ENCODE measurements at regions not wholly inside any gene's neighbourhood (a gene's known extent, or its start where the extent isn't known, plus 50 kb on each side); places are given as distances from the start of the nearest gene placed in this dataset.

DNA sequence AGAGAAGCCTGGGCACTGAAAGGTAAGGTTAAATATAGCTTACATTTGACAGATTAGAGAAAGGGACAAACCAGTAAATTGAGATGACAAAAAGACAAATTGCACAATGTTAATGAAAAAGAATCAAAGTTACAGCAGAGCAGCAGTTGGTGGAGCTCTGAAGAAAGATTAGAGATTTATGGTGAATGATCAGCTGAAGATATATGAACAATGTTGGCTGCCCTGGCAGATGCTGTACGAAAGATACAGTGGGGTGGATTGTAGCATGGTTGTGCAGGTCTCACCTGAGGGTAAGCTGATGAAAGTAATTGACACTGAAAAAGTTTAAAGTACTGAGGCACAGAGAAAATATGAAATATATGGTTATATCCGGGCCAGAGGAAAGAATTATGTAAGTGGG lies 492.1 kb downstream of the ARHGEF28 start:
- no peaks in the 10 kb centered on the region for H3K79me2 ChIP-seq (ENCODE audit: control insufficient read depth, insufficient read depth, low read length)
- BruUV-seq (replicated peaks), result no TSS peak
- H3K27me3 ChIP-seq (replicated peaks in 1 of 2; ENCODE audit: control insufficient read depth in 2 of 2, insufficient read depth in 2 of 2, low read length in 1 of 2), result peaks cover 0 to 8% of the 10 kb centered on the region in 2 experiments; a peak in 2 of 4 replicates
- H3K27ac ChIP-seq (ENCODE audit: control insufficient read depth, insufficient read depth), result no peak overlapping the region
- no peaks in the 10 kb centered on the region for H4K20me1 ChIP-seq (ENCODE audit: control insufficient read depth, insufficient read depth)
- 0% methylated on average over 2 of the region's 2 CpGs for WGBS (ENCODE audit: insufficient coverage, insufficient replicate concordance, low lambda C conversion rate, missing lambda C conversion rate)
- intact Hi-C loops (cut with micrococcal nuclease; ENCODE audit: unreplicated experiment) (no loop called here), in situ Hi-C loops (cut with MboI) (no loop called here)
- ATAC-seq (no peak), FAIRE-seq (no peak), DNase-seq (ENCODE audit: low read depth, low spot score) (no peak)
- ChIA-PET POLR2A (no interaction called here), CTCF (interaction anchor here (0.7 kb wide), 1 partner anchor 696 kb away, joined by 3 read pairs; no protein-coding TSS in a partner anchor), SMC1A (ENCODE audit: uncharacterized antibody, unreplicated experiment) (no interaction called here), RAD21 (ENCODE audit: unreplicated experiment) (no interaction called here)
- no peak overlapping the region for H3K4me3 ChIP-seq
- no peaks in the 10 kb centered on the region for H3K36me3 ChIP-seq (ENCODE audit: control insufficient read depth in 2 of 2, insufficient read depth in 2 of 2, low read length in 1 of 2)
- H3K9ac ChIP-seq (ENCODE audit: control insufficient read depth, insufficient read depth, low read length), result no peak overlapping the region
- no peak overlapping the region for H3K4me2 ChIP-seq (ENCODE audit: control insufficient read depth, insufficient read depth)
- TF ChIP-seq ELK1 (IDR thresholded peaks at IDR 0.05; ENCODE audit: low read depth, low read length), result no peak
- TF ChIP-seq, protein P1, sequence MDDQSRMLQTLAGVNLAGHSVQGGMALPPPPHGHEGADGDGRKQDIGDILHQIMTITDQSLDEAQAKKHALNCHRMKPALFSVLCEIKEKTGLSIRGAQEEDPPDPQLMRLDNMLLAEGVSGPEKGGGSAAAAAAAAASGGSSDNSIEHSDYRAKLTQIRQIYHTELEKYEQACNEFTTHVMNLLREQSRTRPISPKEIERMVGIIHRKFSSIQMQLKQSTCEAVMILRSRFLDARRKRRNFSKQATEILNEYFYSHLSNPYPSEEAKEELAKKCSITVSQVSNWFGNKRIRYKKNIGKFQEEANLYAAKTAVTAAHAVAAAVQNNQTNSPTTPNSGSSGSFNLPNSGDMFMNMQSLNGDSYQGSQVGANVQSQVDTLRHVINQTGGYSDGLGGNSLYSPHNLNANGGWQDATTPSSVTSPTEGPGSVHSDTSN (IDR thresholded peaks at IDR 0.05; ENCODE audit: insufficient replicate concordance, low read depth, low read length), result no peak
- no peaks in the 10 kb centered on the region for H3K4me1 ChIP-seq (ENCODE audit: control insufficient read depth, insufficient read depth, low read length)
- no peak overlapping the region for H2AFZ ChIP-seq (ENCODE audit: control insufficient read depth, low read depth, low read length)
- H3K9me3 ChIP-seq (replicated peaks; ENCODE audit: control insufficient read depth, insufficient read depth, low read length), result no peaks in the 10 kb centered on the region; the same call in 2 of the 3 replicates

- BruUV-seq (replicated peaks), result no TSS peak
- H3K4me1 ChIP-seq (ENCODE audit: control insufficient read depth, insufficient read depth, low read length), result no peaks in the 10 kb centered on the region
- TF ChIP-seq SKIL (IDR thresholded peaks at IDR 0.05; ENCODE audit: low read depth, poor library complexity, severe bottlenecking) (no peak), EED (IDR thresholded peaks at IDR 0.05; ENCODE audit: low read depth) (no peak), NFXL1 (IDR thresholded peaks at IDR 0.05; ENCODE audit: borderline replicate concordance) (no peak), RAD21 (IDR thresholded peaks at IDR 0.05; ENCODE audit: insufficient read depth, low read depth, low read length) (no peak), KLF5 (IDR thresholded peaks at IDR 0.05; ENCODE audit: partially characterized antibody) (no peak), TCF7 (IDR thresholded peaks at IDR 0.05; ENCODE audit: borderline replicate concordance) (no peak)
- TF ChIP-seq, protein P2, sequence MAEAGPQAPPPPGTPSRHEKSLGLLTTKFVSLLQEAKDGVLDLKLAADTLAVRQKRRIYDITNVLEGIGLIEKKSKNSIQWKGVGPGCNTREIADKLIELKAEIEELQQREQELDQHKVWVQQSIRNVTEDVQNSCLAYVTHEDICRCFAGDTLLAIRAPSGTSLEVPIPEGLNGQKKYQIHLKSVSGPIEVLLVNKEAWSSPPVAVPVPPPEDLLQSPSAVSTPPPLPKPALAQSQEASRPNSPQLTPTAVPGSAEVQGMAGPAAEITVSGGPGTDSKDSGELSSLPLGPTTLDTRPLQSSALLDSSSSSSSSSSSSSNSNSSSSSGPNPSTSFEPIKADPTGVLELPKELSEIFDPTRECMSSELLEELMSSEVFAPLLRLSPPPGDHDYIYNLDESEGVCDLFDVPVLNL (IDR thresholded peaks at IDR 0.05; ENCODE audit: low read depth, low read length), result no peak
Measured at GRCh38 chr5:74116984-74117383, 491.0 kb downstream of the ARHGEF28 start.

More at GRCh38 chr5:74116984-74117383, 491.0 kb downstream of the ARHGEF28 start:
- Histone ChIP-seq H3K27me3 (replicated peaks in 1 of 2; ENCODE audit: control insufficient read depth in 2 of 2, insufficient read depth in 2 of 2, low read length in 1 of 2) (peaks cover 0 to 8% of the 10 kb centered on the region in 2 experiments; a peak in 2 of 4 replicates), H3K36me3 (ENCODE audit: control insufficient read depth in 2 of 2, insufficient read depth in 2 of 2, low read length in 1 of 2) (no peaks in the 10 kb centered on the region), H3K79me2 (ENCODE audit: control insufficient read depth, insufficient read depth, low read length) (no peaks in the 10 kb centered on the region), H2AFZ (ENCODE audit: control insufficient read depth, low read depth, low read length) (no peak overlapping the region), H3K27ac (ENCODE audit: control insufficient read depth, insufficient read depth) (no peak overlapping the region), H3K4me3 (no peak overlapping the region), H3K9me3 (replicated peaks; ENCODE audit: control insufficient read depth, insufficient read depth, low read length) (no peaks in the 10 kb centered on the region; the same call in 2 of the 3 replicates), H3K9ac (ENCODE audit: control insufficient read depth, insufficient read depth, low read length) (no peak overlapping the region), H3K4me2 (ENCODE audit: control insufficient read depth, insufficient read depth) (no peak overlapping the region), H4K20me1 (ENCODE audit: control insufficient read depth, insufficient read depth) (no peaks in the 10 kb centered on the region)
- DNase-seq (ENCODE audit: low read depth, low spot score) (no peak), ATAC-seq (no peak), FAIRE-seq (no peak)
- POLR2A ChIA-PET, result no interaction called here
- RAD21 ChIA-PET (ENCODE audit: unreplicated experiment), result no interaction called here
- intact Hi-C loops (cut with micrococcal nuclease; ENCODE audit: unreplicated experiment), result no loop called here
- in situ Hi-C loops (cut with MboI), result no loop called here
- WGBS (ENCODE audit: insufficient coverage, insufficient replicate concordance, low lambda C conversion rate, missing lambda C conversion rate), result 15% methylated on average over 3 of the region's 3 CpGs
- SMC1A ChIA-PET (ENCODE audit: uncharacterized antibody, unreplicated experiment), result interaction anchor here (0.6 kb wide), 1 partner anchor 74 kb away, joined by 3 read pairs; no protein-coding TSS in a partner anchor
- CTCF ChIA-PET, result no interaction called here
